ENCODE measurements at regions not wholly inside any gene's neighbourhood (a gene's known extent, or its start where the extent isn't known, plus 50 kb on each side); places are given as distances from the start of the nearest gene placed in this dataset.

- Histone ChIP-seq H3K4me1 (ENCODE audit: control insufficient read depth in 5 of 5, insufficient read depth in 5 of 5, low read length in 5 of 5) (no peaks in the 10 kb centered on the region), H3K9ac (ENCODE audit: insufficient read depth in 1 of 2, low read length in 2 of 2) (no peak overlapping the region), H3K27ac (ENCODE audit: low read depth in 1 of 2, low read length in 1 of 2) (no peak overlapping the region), H3K36me3 (ENCODE audit: control insufficient read depth in 4 of 4, insufficient read depth in 4 of 4, low read length in 4 of 4) (no peaks in the 10 kb centered on the region), H3K4me3 (no peak overlapping the region), H3K9me3 (ENCODE audit: control insufficient read depth in 4 of 4, insufficient read depth in 3 of 4, low read length in 3 of 4) (peaks cover 0 to 2% (median 0%) of the 10 kb centered on the region in 4 donors), H3K27me3 (ENCODE audit: control insufficient read depth in 3 of 3, insufficient read depth in 3 of 3, low read length in 2 of 3) (no peaks in the 10 kb centered on the region)
- TF ChIP-seq CTCF (IDR thresholded peaks at IDR 0.05; ENCODE audit: control extremely low read depth, extremely low read depth), result no peak
- ATAC-seq (ENCODE audit: insufficient read depth, low FRiP score) (no peak), DNase-seq (no peak)
- 44 to 57% methylated on average over 2 of the region's 2 CpGs for WGBS, 2 donors
Measured at GRCh38 chr14:28496364-28496763, 270.2 kb upstream of the FOXG1 start.

- H3K27ac ChIP-seq (ENCODE audit: low read depth in 1 of 2, low read length in 1 of 2), result no peak overlapping the region
- H3K4me1 ChIP-seq (ENCODE audit: control insufficient read depth in 5 of 5, insufficient read depth in 5 of 5, low read length in 5 of 5), result no peaks in the 10 kb centered on the region
- 86 to 93% methylated on average over 3 of the region's 3 CpGs for WGBS, 2 donors
- H3K4me3 ChIP-seq, result no peak overlapping the region
- H3K9ac ChIP-seq (ENCODE audit: insufficient read depth in 1 of 2, low read length in 2 of 2), result no peak overlapping the region
- DNase-seq (no peak), ATAC-seq (ENCODE audit: insufficient read depth, low FRiP score) (no peak)
- no peaks in the 10 kb centered on the region for H3K27me3 ChIP-seq (ENCODE audit: control insufficient read depth in 3 of 3, insufficient read depth in 3 of 3, low read length in 2 of 3)
- TF ChIP-seq CTCF (IDR thresholded peaks at IDR 0.05; ENCODE audit: control extremely low read depth, extremely low read depth), result no peak
- no peaks in the 10 kb centered on the region for H3K9me3 ChIP-seq (ENCODE audit: control insufficient read depth in 4 of 4, insufficient read depth in 3 of 4, low read length in 3 of 4)
- no peaks in the 10 kb centered on the region for H3K36me3 ChIP-seq (ENCODE audit: control insufficient read depth in 4 of 4, insufficient read depth in 4 of 4, low read length in 4 of 4)
Measured at GRCh38 chr14:28502517-28502916, 264.1 kb upstream of the FOXG1 start.

- H3K36me3 ChIP-seq (ENCODE audit: control insufficient read depth in 4 of 4, insufficient read depth in 4 of 4, low read length in 4 of 4), result no peaks in the 10 kb centered on the region
- H3K9ac ChIP-seq (ENCODE audit: insufficient read depth in 1 of 2, low read length in 2 of 2), result no peak overlapping the region
- no peak for DNase-seq
- TF ChIP-seq CTCF (IDR thresholded peaks at IDR 0.05; ENCODE audit: control extremely low read depth, extremely low read depth), result no peak
- H3K27ac ChIP-seq (ENCODE audit: low read depth in 1 of 2, low read length in 1 of 2), result no peak overlapping the region
- peaks cover 0 to 3% (median 1%) of the 10 kb centered on the region in 4 donors for H3K9me3 ChIP-seq (ENCODE audit: control insufficient read depth in 4 of 4, insufficient read depth in 3 of 4, low read length in 3 of 4)
- no peaks in the 10 kb centered on the region for H3K4me1 ChIP-seq (ENCODE audit: control insufficient read depth in 5 of 5, insufficient read depth in 5 of 5, low read length in 5 of 5)
- H3K4me3 ChIP-seq, result no peak overlapping the region
- ATAC-seq (ENCODE audit: insufficient read depth, low FRiP score), result no peak
- no peaks in the 10 kb centered on the region for H3K27me3 ChIP-seq (ENCODE audit: control insufficient read depth in 3 of 3, insufficient read depth in 3 of 3, low read length in 2 of 3)
- 57 to 61% methylated on average over 3 of the region's 3 CpGs for WGBS, 2 donors
Measured at GRCh38 chr14:28515571-28515970, 251.0 kb upstream of the FOXG1 start.

- DNase-seq (no peak), ATAC-seq (ENCODE audit: insufficient read depth, low FRiP score) (no peak)
- no peak overlapping the region for H3K4me3 ChIP-seq
- H3K9me3 ChIP-seq (ENCODE audit: control insufficient read depth in 4 of 4, insufficient read depth in 3 of 4, low read length in 3 of 4), result peaks cover 0 to 12% (median 1%) of the 10 kb centered on the region in 4 donors
- no peaks in the 10 kb centered on the region for H3K4me1 ChIP-seq (ENCODE audit: control insufficient read depth in 5 of 5, insufficient read depth in 5 of 5, low read length in 5 of 5)
- H3K9ac ChIP-seq (ENCODE audit: insufficient read depth in 1 of 2, low read length in 2 of 2), result no peak overlapping the region
- TF ChIP-seq CTCF (IDR thresholded peaks at IDR 0.05; ENCODE audit: control extremely low read depth, extremely low read depth), result no peak
- 82 to 87% methylated on average over 5 of the region's 5 CpGs for WGBS, 2 donors
- no peaks in the 10 kb centered on the region for H3K36me3 ChIP-seq (ENCODE audit: control insufficient read depth in 4 of 4, insufficient read depth in 4 of 4, low read length in 4 of 4)
- no peaks in the 10 kb centered on the region for H3K27me3 ChIP-seq (ENCODE audit: control insufficient read depth in 3 of 3, insufficient read depth in 3 of 3, low read length in 2 of 3)
- no peak overlapping the region for H3K27ac ChIP-seq (ENCODE audit: low read depth in 1 of 2, low read length in 1 of 2)
Measured at GRCh38 chr14:28536889-28537288, 229.7 kb upstream of the FOXG1 start.

Data from lung (tissue), 11 donors.